Peyer's patch (tissue), 4 donors: ENCODE measurements at regions not wholly inside any gene's neighbourhood (a gene's known extent, or its start where the extent isn't known, plus 50 kb on each side); places are given as distances from the start of the nearest gene placed in this dataset.

ENCODE experiments used
- POLR2A ChIP-seq, 2 donors: fragments of 450-650 bp; IDR thresholded peaks; one replicate each; pipeline ENCODE4 v1.5.1; 2017; ENCODE audit warnings: antibody characterized with exemption in 2 of 2, mild to moderate bottlenecking in 2 of 2, moderate library complexity in 2 of 2
- TF ChIP-seq, protein P1 (sequence below), 6 experiments: fragments of 450-650 bp in 4 of 6; fragments of 200-600 bp in 2 of 6; sonication (generic) in 1 of 6; IDR thresholded peaks; one replicate each; pipeline ENCODE4 v1.5.1; 2017 to 2019; ENCODE audit warnings: antibody characterized with exemption in 6 of 6, mild to moderate bottlenecking in 3 of 6, moderate library complexity in 1 of 6

DNA sequence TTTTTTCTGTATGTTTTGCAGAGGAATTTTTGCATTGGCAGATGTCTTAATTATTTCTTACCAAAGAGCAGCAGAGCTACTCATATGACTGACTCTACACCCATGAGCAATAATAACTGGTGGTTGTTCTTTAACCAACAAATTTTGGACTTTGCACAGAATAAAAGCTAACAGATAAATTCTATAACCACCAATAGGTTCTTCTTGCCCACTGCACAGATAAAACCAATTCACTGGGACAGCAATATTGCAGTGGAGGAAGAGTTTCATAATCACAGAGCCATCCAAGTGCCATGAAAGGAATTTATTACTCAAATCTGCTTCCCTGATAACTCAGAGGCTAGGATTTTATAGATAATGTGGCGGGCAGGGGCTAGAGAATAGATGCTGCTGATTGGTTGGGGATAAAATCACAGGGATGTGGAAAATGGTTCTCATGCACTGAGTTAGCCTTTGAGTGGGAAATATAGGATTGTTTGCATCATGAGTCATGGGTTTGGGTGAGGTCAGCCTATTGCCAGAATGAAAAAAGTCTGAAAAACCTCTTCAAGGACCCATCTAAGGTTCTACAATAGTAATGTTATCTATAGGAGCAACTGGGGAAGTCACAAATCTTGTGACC is 104.3 kb upstream of the PCDH17 start:
- no peak for TF ChIP-seq POLR2A (IDR thresholded peaks at IDR 0.05)
- TF ChIP-seq, protein P1, sequence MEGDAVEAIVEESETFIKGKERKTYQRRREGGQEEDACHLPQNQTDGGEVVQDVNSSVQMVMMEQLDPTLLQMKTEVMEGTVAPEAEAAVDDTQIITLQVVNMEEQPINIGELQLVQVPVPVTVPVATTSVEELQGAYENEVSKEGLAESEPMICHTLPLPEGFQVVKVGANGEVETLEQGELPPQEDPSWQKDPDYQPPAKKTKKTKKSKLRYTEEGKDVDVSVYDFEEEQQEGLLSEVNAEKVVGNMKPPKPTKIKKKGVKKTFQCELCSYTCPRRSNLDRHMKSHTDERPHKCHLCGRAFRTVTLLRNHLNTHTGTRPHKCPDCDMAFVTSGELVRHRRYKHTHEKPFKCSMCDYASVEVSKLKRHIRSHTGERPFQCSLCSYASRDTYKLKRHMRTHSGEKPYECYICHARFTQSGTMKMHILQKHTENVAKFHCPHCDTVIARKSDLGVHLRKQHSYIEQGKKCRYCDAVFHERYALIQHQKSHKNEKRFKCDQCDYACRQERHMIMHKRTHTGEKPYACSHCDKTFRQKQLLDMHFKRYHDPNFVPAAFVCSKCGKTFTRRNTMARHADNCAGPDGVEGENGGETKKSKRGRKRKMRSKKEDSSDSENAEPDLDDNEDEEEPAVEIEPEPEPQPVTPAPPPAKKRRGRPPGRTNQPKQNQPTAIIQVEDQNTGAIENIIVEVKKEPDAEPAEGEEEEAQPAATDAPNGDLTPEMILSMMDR (IDR thresholded peaks at IDR 0.05): no peak
